ENCODE measurements at regions not wholly inside any gene's neighbourhood (a gene's known extent, or its start where the extent isn't known, plus 50 kb on each side); places are given as distances from the start of the nearest gene placed in this dataset.
A peak's percentile ranks its signal among the peaks of the same experiment; 100 is the strongest.

DNA sequence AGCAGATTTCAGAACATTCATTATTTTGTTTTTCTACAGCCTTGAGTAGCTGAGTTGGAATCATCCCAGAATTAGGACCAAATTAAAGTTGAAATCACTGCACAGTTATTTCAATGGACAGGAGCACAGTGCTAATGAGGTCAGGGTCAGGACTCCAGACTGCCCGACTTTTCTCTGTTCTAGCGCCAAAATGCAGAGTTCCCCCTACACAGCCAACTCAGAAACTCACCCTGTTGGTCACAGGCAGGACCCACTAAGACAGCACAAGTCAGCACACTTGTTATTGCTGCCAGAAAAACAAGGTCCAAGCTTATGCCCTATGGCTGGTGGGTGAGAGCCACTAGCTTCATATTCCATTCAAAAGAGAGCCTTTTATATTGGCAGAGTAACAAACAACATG is 198.1 kb upstream of the KRR1 start:
- no peak for DNase-seq
- no peak for TF ChIP-seq POLR2A (IDR thresholded peaks at IDR 0.05)
- TF ChIP-seq, protein P1, sequence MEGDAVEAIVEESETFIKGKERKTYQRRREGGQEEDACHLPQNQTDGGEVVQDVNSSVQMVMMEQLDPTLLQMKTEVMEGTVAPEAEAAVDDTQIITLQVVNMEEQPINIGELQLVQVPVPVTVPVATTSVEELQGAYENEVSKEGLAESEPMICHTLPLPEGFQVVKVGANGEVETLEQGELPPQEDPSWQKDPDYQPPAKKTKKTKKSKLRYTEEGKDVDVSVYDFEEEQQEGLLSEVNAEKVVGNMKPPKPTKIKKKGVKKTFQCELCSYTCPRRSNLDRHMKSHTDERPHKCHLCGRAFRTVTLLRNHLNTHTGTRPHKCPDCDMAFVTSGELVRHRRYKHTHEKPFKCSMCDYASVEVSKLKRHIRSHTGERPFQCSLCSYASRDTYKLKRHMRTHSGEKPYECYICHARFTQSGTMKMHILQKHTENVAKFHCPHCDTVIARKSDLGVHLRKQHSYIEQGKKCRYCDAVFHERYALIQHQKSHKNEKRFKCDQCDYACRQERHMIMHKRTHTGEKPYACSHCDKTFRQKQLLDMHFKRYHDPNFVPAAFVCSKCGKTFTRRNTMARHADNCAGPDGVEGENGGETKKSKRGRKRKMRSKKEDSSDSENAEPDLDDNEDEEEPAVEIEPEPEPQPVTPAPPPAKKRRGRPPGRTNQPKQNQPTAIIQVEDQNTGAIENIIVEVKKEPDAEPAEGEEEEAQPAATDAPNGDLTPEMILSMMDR (IDR thresholded peaks at IDR 0.05) = no peak
- H3K4me3 ChIP-seq (replicated peaks in 1 of 3) = no peak overlapping the region
- peaks cover 34 to 51% of the 10 kb centered on the region in 2 donors for H3K4me1 ChIP-seq
- no peaks in the 10 kb centered on the region for H3K36me3 ChIP-seq
- WGBS, 2 donors = 68 to 72% methylated on average over 2 of the region's 2 CpGs
- H3K27me3 ChIP-seq = no peaks in the 10 kb centered on the region
- H3K27ac ChIP-seq = peak overlapping the region in 1 of 3 donors; percentile 21
- intact Hi-C loops (cut with DNase I) = no loop called here
- H3K9me3 ChIP-seq = no peaks in the 10 kb centered on the region

DNA sequence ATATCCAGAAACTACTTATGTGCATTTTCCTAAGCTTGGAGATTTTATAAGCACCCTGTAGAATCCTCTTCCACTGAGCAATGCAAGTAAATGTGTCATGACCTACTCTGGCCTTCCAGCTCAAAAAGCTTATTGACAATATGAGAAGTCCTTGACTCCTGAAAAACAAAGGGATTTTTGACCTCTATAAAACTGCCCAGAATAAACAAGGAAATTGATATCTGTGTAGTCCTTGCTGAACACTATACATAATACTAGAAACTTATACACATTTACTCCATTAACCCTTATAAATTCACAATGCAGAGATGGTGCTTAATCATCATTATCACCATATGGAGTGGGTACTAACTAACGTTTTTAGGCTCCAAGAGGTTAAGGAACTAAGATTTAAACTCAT is 197.4 kb upstream of the KRR1 start:
- WGBS, 2 donors = 82 to 83% methylated on average over 1 of the region's 1 CpG
- Histone ChIP-seq H3K27me3 (no peaks in the 10 kb centered on the region), H3K27ac (no peak overlapping the region), H3K4me3 (replicated peaks in 1 of 3) (no peak overlapping the region), H3K4me1 (peaks cover 34 to 51% of the 10 kb centered on the region in 2 donors), H3K9me3 (no peaks in the 10 kb centered on the region), H3K36me3 (no peaks in the 10 kb centered on the region)
- DNase-seq = no peak
- TF ChIP-seq, protein P1 (IDR thresholded peaks at IDR 0.05) = no peak
- TF ChIP-seq POLR2A (IDR thresholded peaks at IDR 0.05) = no peak
- intact Hi-C loops (cut with DNase I) = no loop called here

DNA sequence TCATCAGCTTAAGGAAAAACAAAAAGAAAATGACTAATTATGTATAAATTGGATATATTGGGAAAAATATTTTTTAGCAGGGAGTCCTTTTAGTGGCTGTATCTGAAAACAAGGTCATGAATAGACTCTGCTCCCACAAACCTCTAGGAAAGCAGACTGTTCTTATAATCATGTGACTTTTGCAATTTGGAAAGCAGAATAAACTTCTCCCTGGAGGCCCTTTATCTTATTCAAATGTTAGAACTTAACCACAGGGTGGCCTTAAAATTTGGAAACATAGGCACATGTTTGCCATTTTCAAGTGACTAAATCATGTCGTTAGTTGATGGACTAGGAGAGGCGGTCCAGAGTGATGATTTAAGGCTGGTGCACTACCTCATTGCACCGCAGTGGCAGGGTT is 196.6 kb upstream of the KRR1 start:
- no peak for TF ChIP-seq POLR2A (IDR thresholded peaks at IDR 0.05)
- TF ChIP-seq, protein P1 (IDR thresholded peaks at IDR 0.05) = no peak
- Histone ChIP-seq H3K27ac (no peak overlapping the region), H3K4me1 (peaks cover 31 to 49% of the 10 kb centered on the region in 2 donors), H3K4me3 (replicated peaks in 1 of 3) (no peak overlapping the region), H3K27me3 (no peaks in the 10 kb centered on the region), H3K9me3 (no peaks in the 10 kb centered on the region), H3K36me3 (no peaks in the 10 kb centered on the region)
- WGBS, 2 donors = 93% methylated on average over 3 of the region's 3 CpGs
- no peak for DNase-seq
- intact Hi-C loops (cut with DNase I) = no loop called here

DNA sequence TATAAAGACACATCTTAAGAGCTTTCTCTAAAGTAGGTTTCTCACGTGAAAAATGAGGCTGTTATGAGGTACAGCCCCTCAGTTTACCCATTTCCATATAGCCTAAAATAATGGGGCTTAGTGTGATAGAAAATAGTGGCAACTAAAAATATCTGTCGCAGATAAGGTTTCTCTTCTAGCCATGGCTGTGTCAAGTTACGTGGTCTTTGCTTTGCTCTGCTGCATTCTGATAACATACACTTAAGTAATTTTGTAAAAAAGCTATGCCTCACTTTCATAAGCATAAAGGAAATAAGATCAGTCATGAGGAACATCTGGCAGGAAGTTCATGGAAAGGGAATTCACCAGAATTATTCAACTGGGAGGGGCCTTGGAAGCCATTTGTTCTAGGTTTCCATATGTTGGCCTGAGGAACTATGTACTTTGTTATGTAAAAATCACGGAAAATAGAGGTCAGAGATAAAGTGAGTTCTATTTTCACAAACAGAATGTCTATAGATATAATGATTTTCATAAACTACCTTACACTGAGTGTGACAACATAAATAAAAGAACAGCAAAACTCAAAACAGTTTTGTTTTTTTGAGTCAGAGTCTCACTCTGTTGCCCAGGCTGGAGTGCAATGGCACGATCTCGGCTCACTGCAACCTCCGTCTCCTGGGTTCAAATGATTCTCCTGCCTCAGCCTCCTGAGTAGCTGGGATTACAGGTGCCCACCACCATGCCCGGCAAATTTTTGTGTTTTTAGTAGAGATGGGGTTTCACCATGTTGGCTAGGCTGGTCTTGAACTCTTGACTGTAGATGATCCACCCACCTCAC is 195.6 kb upstream of the KRR1 start:
- H3K4me1 ChIP-seq = peaks cover 24 to 40% of the 10 kb centered on the region in 2 donors
- no peak for TF ChIP-seq POLR2A (IDR thresholded peaks at IDR 0.05)
- TF ChIP-seq, protein P1 (IDR thresholded peaks at IDR 0.05) = no peak
- no peak overlapping the region for H3K4me3 ChIP-seq (replicated peaks in 1 of 3)
- 79 to 88% methylated on average over 8 of the region's 8 CpGs for WGBS, 2 donors
- DNase-seq = no peak
- no peaks in the 10 kb centered on the region for H3K27me3 ChIP-seq
- H3K27ac ChIP-seq = no peak overlapping the region
- H3K36me3 ChIP-seq = no peaks in the 10 kb centered on the region
- intact Hi-C loops (cut with DNase I) = no loop called here
- H3K9me3 ChIP-seq = no peaks in the 10 kb centered on the region

All from thyroid gland (tissue), 4 donors.